Gastroesophageal sphincter (tissue), 3 donors: ENCODE measurements at regions not wholly inside any gene's neighbourhood (a gene's known extent, or its start where the extent isn't known, plus 50 kb on each side); places are given as distances from the start of the nearest gene placed in this dataset.

Experiments
- POLR2A ChIP-seq, 2 donors: fragments of 450-650 bp; IDR thresholded peaks; one replicate each; pipeline ENCODE4 v1.6.1; 2017; ENCODE audit warnings: antibody characterized with exemption in 2 of 2, mild to moderate bottlenecking in 2 of 2, moderate library complexity in 1 of 2
- TF ChIP-seq, protein P1 (sequence below), 4 experiments: fragments of 200-600 bp in 2 of 4; fragments of 450-650 bp in 2 of 4; sonication (generic) in 1 of 4; IDR thresholded peaks; one replicate each; pipeline ENCODE4 v1.5.1; 2017 to 2019; ENCODE audit warnings: antibody characterized with exemption in 4 of 4, mild to moderate bottlenecking in 2 of 4, moderate library complexity in 2 of 4

DNA sequence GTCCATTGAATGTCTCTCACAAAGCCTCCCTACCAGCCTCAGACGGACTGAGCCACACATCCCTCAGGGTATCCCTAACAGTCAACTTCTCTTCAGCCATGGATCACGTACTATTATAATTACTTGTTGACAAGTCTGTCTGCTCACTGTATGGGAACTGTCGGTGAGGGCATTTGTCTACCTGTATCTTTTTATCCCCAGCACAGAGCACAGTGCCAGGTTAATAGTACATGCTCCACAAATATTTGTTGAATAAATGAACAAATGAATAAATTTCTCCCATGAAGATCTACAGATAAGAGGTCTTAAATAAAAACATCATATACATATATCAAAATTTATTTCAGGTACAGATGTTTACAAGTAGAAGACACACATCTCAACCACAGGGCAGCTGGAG, 414.0 kb downstream of the SOX9 start:
- TF ChIP-seq, protein P1, sequence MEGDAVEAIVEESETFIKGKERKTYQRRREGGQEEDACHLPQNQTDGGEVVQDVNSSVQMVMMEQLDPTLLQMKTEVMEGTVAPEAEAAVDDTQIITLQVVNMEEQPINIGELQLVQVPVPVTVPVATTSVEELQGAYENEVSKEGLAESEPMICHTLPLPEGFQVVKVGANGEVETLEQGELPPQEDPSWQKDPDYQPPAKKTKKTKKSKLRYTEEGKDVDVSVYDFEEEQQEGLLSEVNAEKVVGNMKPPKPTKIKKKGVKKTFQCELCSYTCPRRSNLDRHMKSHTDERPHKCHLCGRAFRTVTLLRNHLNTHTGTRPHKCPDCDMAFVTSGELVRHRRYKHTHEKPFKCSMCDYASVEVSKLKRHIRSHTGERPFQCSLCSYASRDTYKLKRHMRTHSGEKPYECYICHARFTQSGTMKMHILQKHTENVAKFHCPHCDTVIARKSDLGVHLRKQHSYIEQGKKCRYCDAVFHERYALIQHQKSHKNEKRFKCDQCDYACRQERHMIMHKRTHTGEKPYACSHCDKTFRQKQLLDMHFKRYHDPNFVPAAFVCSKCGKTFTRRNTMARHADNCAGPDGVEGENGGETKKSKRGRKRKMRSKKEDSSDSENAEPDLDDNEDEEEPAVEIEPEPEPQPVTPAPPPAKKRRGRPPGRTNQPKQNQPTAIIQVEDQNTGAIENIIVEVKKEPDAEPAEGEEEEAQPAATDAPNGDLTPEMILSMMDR (IDR thresholded peaks at IDR 0.05): no peak
- TF ChIP-seq POLR2A (IDR thresholded peaks at IDR 0.05): no peak
